ENCODE measurements at regions not wholly inside any gene's neighbourhood (a gene's known extent, or its start where the extent isn't known, plus 50 kb on each side); places are given as distances from the start of the nearest gene placed in this dataset.

GRCh38 chr21:28213261-28213660, 779.4 kb downstream of the LTN1 start:
- no peak for TF ChIP-seq MYC (IDR thresholded peaks at IDR 0.05; ENCODE audit: low read depth, low read length)
- TF ChIP-seq CTCF (IDR thresholded peaks at IDR 0.05; ENCODE audit: low read depth, low read length) = no peak

Data from NB4 (cell line).